ENCODE measurements at regions not wholly inside any gene's neighbourhood (a gene's known extent, or its start where the extent isn't known, plus 50 kb on each side); places are given as distances from the start of the nearest gene placed in this dataset.

DNA sequence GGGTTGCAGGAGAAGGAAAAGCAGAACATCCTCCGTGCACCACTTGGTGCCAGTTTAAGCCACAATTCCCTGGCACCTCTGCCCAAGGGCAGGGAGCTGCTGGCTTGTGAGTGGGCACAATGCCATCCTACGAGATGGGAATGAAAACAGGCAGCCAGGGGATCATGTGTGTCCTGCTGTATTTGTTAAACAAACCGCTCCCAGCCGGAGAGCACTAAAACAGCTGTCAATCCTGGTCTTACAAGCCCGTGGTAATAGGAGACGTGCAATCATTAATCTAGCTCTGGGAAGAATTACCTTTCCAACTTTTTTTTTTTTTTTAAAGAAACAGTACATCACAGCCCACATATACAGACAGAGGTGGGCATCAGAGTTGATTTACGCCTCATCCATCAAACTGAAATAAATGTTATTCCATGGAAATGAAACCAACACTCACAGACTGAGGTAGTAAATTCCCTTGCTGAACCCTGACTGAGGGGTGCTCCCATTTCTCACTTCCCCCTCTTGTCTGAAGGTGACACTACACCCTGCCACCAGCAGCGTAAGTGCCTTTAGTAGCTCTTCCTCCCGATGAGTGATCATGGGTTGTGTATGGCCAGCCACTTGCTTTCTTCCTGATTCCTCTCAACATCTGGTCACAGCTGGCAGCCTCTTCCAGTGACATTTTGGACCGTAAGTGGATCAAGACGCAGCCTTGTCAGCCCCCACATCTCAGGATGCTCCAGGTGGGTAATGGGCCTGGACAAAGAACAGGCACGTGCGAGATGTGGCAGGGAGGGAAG, 143.8 kb downstream of the TEX36 start:
- no peak overlapping the region for H3K27ac ChIP-seq (ENCODE audit: low read depth, low read length, poor library complexity, severe bottlenecking)
- peaks cover 3% of the 10 kb centered on the region for H3K4me1 ChIP-seq (ENCODE audit: insufficient read depth, low read length, poor library complexity, severe bottlenecking)
- no peak overlapping the region for H3K4me3 ChIP-seq (ENCODE audit: low read depth, low read length, poor library complexity, severe bottlenecking)
- ChIA-PET POLR2A (ENCODE audit: low non-redundant PET) (no interaction called here), CTCF (no interaction called here)
- BruUV-seq (replicated peaks): no TSS peak
- no peaks in the 10 kb centered on the region for H3K9me3 ChIP-seq (ENCODE audit: low read depth, low read length, poor library complexity, severe bottlenecking)
- intact Hi-C loops (cut with micrococcal nuclease; ENCODE audit: unreplicated experiment): no loop called here
- peak; percentile 29 for DNase-seq (ENCODE audit: low spot score)
- peaks cover 31% of the 10 kb centered on the region for H3K27me3 ChIP-seq (replicated peaks; ENCODE audit: insufficient read depth, low read depth, low read length, poor library complexity)
- TF ChIP-seq EZH2 (IDR thresholded peaks at IDR 0.05; ENCODE audit: borderline replicate concordance, low read depth, low read length, poor library complexity, severe bottlenecking): no peak
- TF ChIP-seq, protein P1, sequence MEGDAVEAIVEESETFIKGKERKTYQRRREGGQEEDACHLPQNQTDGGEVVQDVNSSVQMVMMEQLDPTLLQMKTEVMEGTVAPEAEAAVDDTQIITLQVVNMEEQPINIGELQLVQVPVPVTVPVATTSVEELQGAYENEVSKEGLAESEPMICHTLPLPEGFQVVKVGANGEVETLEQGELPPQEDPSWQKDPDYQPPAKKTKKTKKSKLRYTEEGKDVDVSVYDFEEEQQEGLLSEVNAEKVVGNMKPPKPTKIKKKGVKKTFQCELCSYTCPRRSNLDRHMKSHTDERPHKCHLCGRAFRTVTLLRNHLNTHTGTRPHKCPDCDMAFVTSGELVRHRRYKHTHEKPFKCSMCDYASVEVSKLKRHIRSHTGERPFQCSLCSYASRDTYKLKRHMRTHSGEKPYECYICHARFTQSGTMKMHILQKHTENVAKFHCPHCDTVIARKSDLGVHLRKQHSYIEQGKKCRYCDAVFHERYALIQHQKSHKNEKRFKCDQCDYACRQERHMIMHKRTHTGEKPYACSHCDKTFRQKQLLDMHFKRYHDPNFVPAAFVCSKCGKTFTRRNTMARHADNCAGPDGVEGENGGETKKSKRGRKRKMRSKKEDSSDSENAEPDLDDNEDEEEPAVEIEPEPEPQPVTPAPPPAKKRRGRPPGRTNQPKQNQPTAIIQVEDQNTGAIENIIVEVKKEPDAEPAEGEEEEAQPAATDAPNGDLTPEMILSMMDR (conservative IDR thresholded peaks at IDR 0.05; ENCODE audit: low read depth, low read length): no peak
- H3K36me3 ChIP-seq (ENCODE audit: insufficient read depth, low read length, poor library complexity, severe bottlenecking): no peaks in the 10 kb centered on the region

DNA sequence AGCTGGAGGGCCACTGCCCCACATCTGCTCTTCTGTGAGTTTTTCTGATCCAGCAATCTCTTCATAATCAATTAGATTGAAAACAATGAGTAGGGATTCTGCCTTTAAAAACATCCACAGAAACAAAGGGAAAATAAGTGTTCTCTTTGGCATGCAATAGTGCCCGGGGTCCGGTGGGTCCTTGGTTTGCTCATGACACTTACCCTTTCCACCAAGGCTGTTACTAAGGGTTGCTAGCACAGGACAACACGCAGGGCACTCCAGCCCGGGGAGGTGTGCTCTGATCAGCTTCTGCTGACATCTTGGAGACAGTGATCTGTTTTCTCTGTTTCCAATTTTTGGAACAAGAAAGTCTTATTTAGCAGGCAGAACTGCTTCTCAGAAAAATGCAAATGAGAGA, 146.7 kb downstream of the TEX36 start:
- Histone ChIP-seq H3K9me3 (ENCODE audit: low read depth, low read length, poor library complexity, severe bottlenecking) (no peaks in the 10 kb centered on the region), H3K27ac (ENCODE audit: low read depth, low read length, poor library complexity, severe bottlenecking) (no peak overlapping the region), H3K27me3 (replicated peaks; ENCODE audit: insufficient read depth, low read depth, low read length, poor library complexity) (peaks cover 21% of the 10 kb centered on the region), H3K4me1 (ENCODE audit: insufficient read depth, low read length, poor library complexity, severe bottlenecking) (peaks cover 3% of the 10 kb centered on the region), H3K36me3 (ENCODE audit: insufficient read depth, low read length, poor library complexity, severe bottlenecking) (no peaks in the 10 kb centered on the region), H3K4me3 (ENCODE audit: low read depth, low read length, poor library complexity, severe bottlenecking) (no peak overlapping the region)
- TF ChIP-seq, protein P1 (conservative IDR thresholded peaks at IDR 0.05; ENCODE audit: low read depth, low read length): no peak
- TF ChIP-seq EZH2 (IDR thresholded peaks at IDR 0.05; ENCODE audit: borderline replicate concordance, low read depth, low read length, poor library complexity, severe bottlenecking): no peak
- intact Hi-C loops (cut with micrococcal nuclease; ENCODE audit: unreplicated experiment): no loop called here
- POLR2A ChIA-PET (ENCODE audit: low non-redundant PET): no interaction called here
- BruUV-seq (replicated peaks): no TSS peak
- CTCF ChIA-PET: no interaction called here
- DNase-seq (ENCODE audit: low spot score): no peak

DNA sequence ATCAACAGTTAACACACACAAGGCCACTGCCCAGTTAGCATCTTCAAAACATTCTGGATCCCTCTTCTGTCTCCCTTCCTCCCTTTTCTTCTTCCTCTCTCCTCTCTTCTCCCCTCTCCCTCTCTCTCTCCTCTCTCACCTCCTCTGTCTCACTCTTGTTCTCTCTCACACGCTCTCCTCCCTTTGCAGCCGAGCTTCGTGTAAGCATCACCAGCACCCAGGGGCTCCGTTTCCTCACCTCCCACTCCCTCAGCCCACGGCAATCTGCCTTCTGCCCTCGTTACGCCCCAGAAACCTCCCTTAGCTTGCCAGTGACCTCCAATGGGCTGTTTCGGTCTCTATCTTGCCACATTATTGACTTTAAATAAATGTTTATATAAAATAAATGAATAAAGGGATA, 147.4 kb downstream of the TEX36 start:
- Histone ChIP-seq H3K27me3 (replicated peaks; ENCODE audit: insufficient read depth, low read depth, low read length, poor library complexity) (peaks cover 17% of the 10 kb centered on the region), H3K4me3 (ENCODE audit: low read depth, low read length, poor library complexity, severe bottlenecking) (no peak overlapping the region), H3K9me3 (ENCODE audit: low read depth, low read length, poor library complexity, severe bottlenecking) (no peaks in the 10 kb centered on the region), H3K27ac (ENCODE audit: low read depth, low read length, poor library complexity, severe bottlenecking) (no peak overlapping the region), H3K4me1 (ENCODE audit: insufficient read depth, low read length, poor library complexity, severe bottlenecking) (peaks cover 3% of the 10 kb centered on the region), H3K36me3 (ENCODE audit: insufficient read depth, low read length, poor library complexity, severe bottlenecking) (no peaks in the 10 kb centered on the region)
- TF ChIP-seq EZH2 (IDR thresholded peaks at IDR 0.05; ENCODE audit: borderline replicate concordance, low read depth, low read length, poor library complexity, severe bottlenecking): no peak
- TF ChIP-seq, protein P1 (conservative IDR thresholded peaks at IDR 0.05; ENCODE audit: low read depth, low read length): no peak
- intact Hi-C loops (cut with micrococcal nuclease; ENCODE audit: unreplicated experiment): no loop called here
- no TSS peak for BruUV-seq (replicated peaks)
- no peak for DNase-seq (ENCODE audit: low spot score)
- POLR2A ChIA-PET (ENCODE audit: low non-redundant PET): no interaction called here
- CTCF ChIA-PET: no interaction called here
